ENCODE measurements at regions not wholly inside any gene's neighbourhood (a gene's known extent, or its start where the extent isn't known, plus 50 kb on each side); places are given as distances from the start of the nearest gene placed in this dataset.

DNA sequence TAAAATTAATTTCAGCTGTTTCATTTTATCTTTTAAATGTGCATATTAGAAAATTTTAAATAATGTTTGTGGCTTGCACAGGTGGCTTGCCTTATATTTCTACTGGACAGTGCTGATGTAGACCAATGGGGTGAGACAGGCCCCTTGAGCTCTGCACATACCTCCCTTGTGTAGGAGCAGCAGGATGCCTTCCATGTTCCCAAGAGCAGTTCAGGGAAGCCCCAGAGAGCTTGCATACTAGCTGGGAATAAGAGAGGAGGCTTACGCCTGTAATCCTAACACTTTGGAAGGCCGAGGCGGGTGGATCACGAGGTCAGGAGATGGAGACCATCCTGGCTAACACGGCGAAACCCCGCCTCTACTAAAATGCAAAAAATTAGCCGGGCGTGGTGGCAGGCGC is 61.4 kb downstream of the RFPL4B start:
- no peak for DNase-seq
- no peaks in the 10 kb centered on the region for H3K9me3 ChIP-seq
- no peaks in the 10 kb centered on the region for H3K79me2 ChIP-seq (ENCODE audit: insufficient read depth)
- CTCF ChIA-PET, result interaction anchor here (0.7 kb wide), 1 partner anchor 50 kb away, joined by 3 read pairs; no protein-coding TSS in a partner anchor
- H3F3A ChIP-seq (replicated peaks; ENCODE audit: insufficient read depth), result no peaks in the 10 kb centered on the region
- H3K9me2 ChIP-seq, result no peaks in the 10 kb centered on the region
- WGBS (ENCODE audit: low lambda C conversion rate), result 84% methylated on average over 10 of the region's 10 CpGs
- no peak overlapping the region for H3K4me3 ChIP-seq (ENCODE audit: low read depth in 2 of 2, low read length in 1 of 2)
- no peaks in the 10 kb centered on the region for H4K20me1 ChIP-seq (ENCODE audit: insufficient read depth)
- H3K36me3 ChIP-seq (replicated peaks in 1 of 2; ENCODE audit: control insufficient read depth in 1 of 2, insufficient read depth in 2 of 2, low read length in 1 of 2), result no peaks in the 10 kb centered on the region
- no peak overlapping the region for H2AFZ ChIP-seq (ENCODE audit: low read depth)
- no peak overlapping the region for H3K4me2 ChIP-seq
- no peaks in the 10 kb centered on the region; a peak in 1 of 4 replicates for H3K4me1 ChIP-seq (ENCODE audit: control insufficient read depth in 1 of 2, insufficient read depth in 2 of 2, low read depth in 1 of 2, low read length in 1 of 2)
- H3K9ac ChIP-seq, result no peak overlapping the region
- H3K27me3 ChIP-seq (ENCODE audit: insufficient read depth), result no peaks in the 10 kb centered on the region
- H3K27ac ChIP-seq (ENCODE audit: low read depth in 2 of 2, low read length in 1 of 2), result no peak overlapping the region
- TF ChIP-seq TEAD4 (IDR thresholded peaks at IDR 0.05; ENCODE audit: borderline replicate concordance, insufficient read depth) (no peak), GABPA (IDR thresholded peaks at IDR 0.05; ENCODE audit: low read depth) (no peak), NRF1 (IDR thresholded peaks at IDR 0.05; ENCODE audit: low read depth, low read length) (no peak), RFX5 (IDR thresholded peaks at IDR 0.05; ENCODE audit: low read length) (no peak)
- TF ChIP-seq, protein P1, sequence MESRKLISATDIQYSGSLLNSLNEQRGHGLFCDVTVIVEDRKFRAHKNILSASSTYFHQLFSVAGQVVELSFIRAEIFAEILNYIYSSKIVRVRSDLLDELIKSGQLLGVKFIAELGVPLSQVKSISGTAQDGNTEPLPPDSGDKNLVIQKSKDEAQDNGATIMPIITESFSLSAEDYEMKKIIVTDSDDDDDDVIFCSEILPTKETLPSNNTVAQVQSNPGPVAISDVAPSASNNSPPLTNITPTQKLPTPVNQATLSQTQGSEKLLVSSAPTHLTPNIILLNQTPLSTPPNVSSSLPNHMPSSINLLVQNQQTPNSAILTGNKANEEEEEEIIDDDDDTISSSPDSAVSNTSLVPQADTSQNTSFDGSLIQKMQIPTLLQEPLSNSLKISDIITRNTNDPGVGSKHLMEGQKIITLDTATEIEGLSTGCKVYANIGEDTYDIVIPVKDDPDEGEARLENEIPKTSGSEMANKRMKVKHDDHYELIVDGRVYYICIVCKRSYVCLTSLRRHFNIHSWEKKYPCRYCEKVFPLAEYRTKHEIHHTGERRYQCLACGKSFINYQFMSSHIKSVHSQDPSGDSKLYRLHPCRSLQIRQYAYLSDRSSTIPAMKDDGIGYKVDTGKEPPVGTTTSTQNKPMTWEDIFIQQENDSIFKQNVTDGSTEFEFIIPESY (IDR thresholded peaks at IDR 0.05; ENCODE audit: borderline replicate concordance, low read depth), result no peak
- POLR2A ChIA-PET, result no interaction called here

DNA sequence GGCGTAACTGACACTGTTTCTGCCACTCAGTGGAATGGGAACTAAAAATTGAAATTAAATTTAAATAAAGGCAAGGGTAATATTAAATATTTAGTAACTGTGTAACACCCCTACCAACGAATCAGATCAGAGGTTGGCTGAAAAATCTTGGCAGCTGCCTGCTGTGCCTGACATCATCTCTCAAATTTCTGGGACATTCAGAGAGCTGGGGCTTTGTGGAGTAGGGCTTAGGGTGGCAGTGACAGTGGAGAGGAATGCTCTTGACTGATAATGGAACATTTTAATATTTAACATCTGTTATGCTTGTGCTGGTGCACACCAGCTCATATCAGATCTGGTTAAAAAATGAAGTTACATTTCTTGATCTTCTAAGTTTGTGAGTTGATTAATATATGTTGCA is 62.2 kb downstream of the RFPL4B start:
- no peak overlapping the region for H3K27ac ChIP-seq (ENCODE audit: low read depth in 2 of 2, low read length in 1 of 2)
- H3F3A ChIP-seq (replicated peaks; ENCODE audit: insufficient read depth), result no peaks in the 10 kb centered on the region
- no peaks in the 10 kb centered on the region for H3K27me3 ChIP-seq (ENCODE audit: insufficient read depth)
- H4K20me1 ChIP-seq (ENCODE audit: insufficient read depth), result no peaks in the 10 kb centered on the region
- H2AFZ ChIP-seq (ENCODE audit: low read depth), result no peak overlapping the region
- no peak overlapping the region for H3K4me3 ChIP-seq (ENCODE audit: low read depth in 2 of 2, low read length in 1 of 2)
- H3K4me2 ChIP-seq, result no peak overlapping the region
- 48% methylated on average over 2 of the region's 2 CpGs for WGBS (ENCODE audit: low lambda C conversion rate)
- H3K36me3 ChIP-seq (replicated peaks in 1 of 2; ENCODE audit: control insufficient read depth in 1 of 2, insufficient read depth in 2 of 2, low read length in 1 of 2), result no peaks in the 10 kb centered on the region
- DNase-seq, result peak; percentile 11
- H3K79me2 ChIP-seq (ENCODE audit: insufficient read depth), result no peaks in the 10 kb centered on the region
- TF ChIP-seq, protein P1 (IDR thresholded peaks at IDR 0.05; ENCODE audit: borderline replicate concordance, low read depth), result no peak
- TF ChIP-seq TCF12 (IDR thresholded peaks at IDR 0.05), result 0 out of 2 replicates have a peak, but pooled peaks have one; percentile 19
- POLR2A ChIA-PET, result no interaction called here
- no peaks in the 10 kb centered on the region for H3K9me2 ChIP-seq
- H3K9me3 ChIP-seq, result no peaks in the 10 kb centered on the region
- H3K4me1 ChIP-seq (ENCODE audit: control insufficient read depth in 1 of 2, insufficient read depth in 2 of 2, low read depth in 1 of 2, low read length in 1 of 2), result no peaks in the 10 kb centered on the region; a peak in 1 of 4 replicates
- H3K9ac ChIP-seq, result no peak overlapping the region
- CTCF ChIA-PET, result interaction anchor here (1.0 to 1.3 kb wide), 2 partner anchors 8 to 17 kb away, joined by 3 to 4 read pairs; no protein-coding TSS in a partner anchor

DNA sequence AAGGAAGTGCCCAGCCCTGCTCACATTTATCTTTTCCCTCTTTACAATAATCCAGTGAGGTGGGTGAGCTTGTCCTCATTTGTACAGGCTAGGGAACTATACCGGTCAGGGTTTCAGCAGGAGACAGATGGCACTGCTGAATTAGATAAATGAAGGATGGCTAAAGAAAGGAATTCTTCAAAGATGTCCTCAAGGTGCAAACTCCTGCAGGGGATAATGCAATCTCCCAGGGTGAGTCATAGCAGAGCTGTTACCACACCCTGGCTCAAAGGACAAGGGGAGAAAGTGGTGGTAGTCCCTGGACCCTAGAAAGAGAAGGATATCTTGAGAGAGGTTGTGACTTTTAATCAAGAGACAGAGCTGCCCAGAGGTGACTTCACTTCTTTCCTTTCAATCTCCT is 66.7 kb downstream of the RFPL4B start:
- POLR2A ChIA-PET, result no interaction called here
- DNase-seq, result no peak
- WGBS (ENCODE audit: low lambda C conversion rate), result 69% methylated on average over 1 of the region's 1 CpG
- Histone ChIP-seq H3K27me3 (ENCODE audit: insufficient read depth) (no peaks in the 10 kb centered on the region), H2AFZ (ENCODE audit: low read depth) (no peak overlapping the region), H3K36me3 (replicated peaks in 1 of 2; ENCODE audit: control insufficient read depth in 1 of 2, insufficient read depth in 2 of 2, low read length in 1 of 2) (no peaks in the 10 kb centered on the region), H3K27ac (ENCODE audit: low read depth in 2 of 2, low read length in 1 of 2) (no peak overlapping the region), H3K79me2 (ENCODE audit: insufficient read depth) (no peaks in the 10 kb centered on the region), H3K4me2 (no peak overlapping the region), H3F3A (replicated peaks; ENCODE audit: insufficient read depth) (no peaks in the 10 kb centered on the region), H3K4me1 (ENCODE audit: control insufficient read depth in 1 of 2, insufficient read depth in 2 of 2, low read depth in 1 of 2, low read length in 1 of 2) (no peaks in the 10 kb centered on the region; a peak in 2 of 4 replicates), H4K20me1 (ENCODE audit: insufficient read depth) (no peaks in the 10 kb centered on the region), H3K9ac (no peak overlapping the region), H3K9me3 (peaks cover 4% of the 10 kb centered on the region; the same call in 1 of the 2 replicates), H3K9me2 (no peaks in the 10 kb centered on the region), H3K4me3 (ENCODE audit: low read depth in 2 of 2, low read length in 1 of 2) (no peak overlapping the region)
- CTCF ChIA-PET, result no interaction called here
- TF ChIP-seq RFX5 (IDR thresholded peaks at IDR 0.05; ENCODE audit: low read length), result no peak
- no peak for TF ChIP-seq RXRA (IDR thresholded peaks at IDR 0.05; ENCODE audit: borderline replicate concordance, low read depth)
- TF ChIP-seq, protein P2, sequence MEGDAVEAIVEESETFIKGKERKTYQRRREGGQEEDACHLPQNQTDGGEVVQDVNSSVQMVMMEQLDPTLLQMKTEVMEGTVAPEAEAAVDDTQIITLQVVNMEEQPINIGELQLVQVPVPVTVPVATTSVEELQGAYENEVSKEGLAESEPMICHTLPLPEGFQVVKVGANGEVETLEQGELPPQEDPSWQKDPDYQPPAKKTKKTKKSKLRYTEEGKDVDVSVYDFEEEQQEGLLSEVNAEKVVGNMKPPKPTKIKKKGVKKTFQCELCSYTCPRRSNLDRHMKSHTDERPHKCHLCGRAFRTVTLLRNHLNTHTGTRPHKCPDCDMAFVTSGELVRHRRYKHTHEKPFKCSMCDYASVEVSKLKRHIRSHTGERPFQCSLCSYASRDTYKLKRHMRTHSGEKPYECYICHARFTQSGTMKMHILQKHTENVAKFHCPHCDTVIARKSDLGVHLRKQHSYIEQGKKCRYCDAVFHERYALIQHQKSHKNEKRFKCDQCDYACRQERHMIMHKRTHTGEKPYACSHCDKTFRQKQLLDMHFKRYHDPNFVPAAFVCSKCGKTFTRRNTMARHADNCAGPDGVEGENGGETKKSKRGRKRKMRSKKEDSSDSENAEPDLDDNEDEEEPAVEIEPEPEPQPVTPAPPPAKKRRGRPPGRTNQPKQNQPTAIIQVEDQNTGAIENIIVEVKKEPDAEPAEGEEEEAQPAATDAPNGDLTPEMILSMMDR (IDR thresholded peaks at IDR 0.05), result no peak
- TF ChIP-seq EZH2phosphoT487 (IDR thresholded peaks at IDR 0.05; ENCODE audit: borderline replicate concordance, low read depth), result no peak
- TF ChIP-seq MEF2A (IDR thresholded peaks at IDR 0.05; ENCODE audit: borderline replicate concordance, low read depth), result no peak
- TF ChIP-seq YY1 (IDR thresholded peaks at IDR 0.05; ENCODE audit: low read depth), result no peak
- no peak for TF ChIP-seq EP300 (IDR thresholded peaks at IDR 0.05; ENCODE audit: borderline replicate concordance in 1 of 2, low read depth in 1 of 2, low read length in 1 of 2)
- no peak for TF ChIP-seq FOXJ3 (CRISPR knock-in tag; IDR thresholded peaks at IDR 0.05)
- TF ChIP-seq, protein P3, sequence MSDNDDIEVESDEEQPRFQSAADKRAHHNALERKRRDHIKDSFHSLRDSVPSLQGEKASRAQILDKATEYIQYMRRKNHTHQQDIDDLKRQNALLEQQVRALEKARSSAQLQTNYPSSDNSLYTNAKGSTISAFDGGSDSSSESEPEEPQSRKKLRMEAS (IDR thresholded peaks at IDR 0.05; ENCODE audit: low read depth), result no peak
- TF ChIP-seq TAF1 (IDR thresholded peaks at IDR 0.05; ENCODE audit: borderline replicate concordance, low read depth, low read length), result no peak

Measured in SK-N-SH (cell line).